Vagina (tissue), 2 donors: ENCODE measurements at regions not wholly inside any gene's neighbourhood (a gene's known extent, or its start where the extent isn't known, plus 50 kb on each side); places are given as distances from the start of the nearest gene placed in this dataset.

Experiments used
- POLR2A ChIP-seq, 2 donors: fragments of 450-650 bp; IDR thresholded peaks; one replicate each; pipeline ENCODE4 v1.6.1; 2017; ENCODE audit warnings: antibody characterized with exemption in 2 of 2, mild to moderate bottlenecking in 2 of 2, moderate library complexity in 2 of 2
- TF ChIP-seq, protein P1 (sequence below), 3 experiments: fragments of 450-650 bp in 2 of 3; fragments of 200-600 bp in 1 of 3; sonication (generic) in 1 of 3; IDR thresholded peaks; one replicate each; pipeline ENCODE4 v1.5.1; 2017 to 2019; ENCODE audit warnings: antibody characterized with exemption in 3 of 3, mild to moderate bottlenecking in 2 of 3, moderate library complexity in 2 of 3

DNA sequence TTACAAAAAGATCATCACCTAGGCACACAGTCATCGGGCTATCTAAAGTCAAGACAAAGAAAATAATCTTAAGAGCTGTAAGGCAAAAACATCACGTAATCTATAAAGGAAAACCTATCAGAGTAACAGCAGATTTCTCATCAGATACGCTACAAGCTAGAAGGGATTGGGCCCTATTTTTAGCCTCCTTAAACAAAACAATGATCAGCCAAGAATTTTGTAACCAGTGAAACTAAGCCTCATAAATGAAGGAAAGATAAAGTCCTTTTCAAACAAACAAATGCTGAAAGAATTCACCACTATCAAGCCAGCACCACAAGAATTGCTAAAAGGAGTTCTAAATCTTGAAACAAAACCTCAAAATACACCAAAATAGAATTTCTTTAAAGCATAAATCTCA, 191.6 kb upstream of the BMP4 start:
- TF ChIP-seq POLR2A (IDR thresholded peaks at IDR 0.05), result no peak
- TF ChIP-seq, protein P1, sequence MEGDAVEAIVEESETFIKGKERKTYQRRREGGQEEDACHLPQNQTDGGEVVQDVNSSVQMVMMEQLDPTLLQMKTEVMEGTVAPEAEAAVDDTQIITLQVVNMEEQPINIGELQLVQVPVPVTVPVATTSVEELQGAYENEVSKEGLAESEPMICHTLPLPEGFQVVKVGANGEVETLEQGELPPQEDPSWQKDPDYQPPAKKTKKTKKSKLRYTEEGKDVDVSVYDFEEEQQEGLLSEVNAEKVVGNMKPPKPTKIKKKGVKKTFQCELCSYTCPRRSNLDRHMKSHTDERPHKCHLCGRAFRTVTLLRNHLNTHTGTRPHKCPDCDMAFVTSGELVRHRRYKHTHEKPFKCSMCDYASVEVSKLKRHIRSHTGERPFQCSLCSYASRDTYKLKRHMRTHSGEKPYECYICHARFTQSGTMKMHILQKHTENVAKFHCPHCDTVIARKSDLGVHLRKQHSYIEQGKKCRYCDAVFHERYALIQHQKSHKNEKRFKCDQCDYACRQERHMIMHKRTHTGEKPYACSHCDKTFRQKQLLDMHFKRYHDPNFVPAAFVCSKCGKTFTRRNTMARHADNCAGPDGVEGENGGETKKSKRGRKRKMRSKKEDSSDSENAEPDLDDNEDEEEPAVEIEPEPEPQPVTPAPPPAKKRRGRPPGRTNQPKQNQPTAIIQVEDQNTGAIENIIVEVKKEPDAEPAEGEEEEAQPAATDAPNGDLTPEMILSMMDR (IDR thresholded peaks at IDR 0.05), result no peak
